Endodermal cell (in vitro differentiated cells): ENCODE measurements at regions not wholly inside any gene's neighbourhood (a gene's known extent, or its start where the extent isn't known, plus 50 kb on each side); places are given as distances from the start of the nearest gene placed in this dataset.

Experiments used
- DNase-seq: peaks from one replicate; pipeline ENCODE4 v3.0.0-alpha.2; 2017
- H3K27ac ChIP-seq: 2 replicates; pipeline ENCODE4 v1.5.1; 2013; ENCODE audit warnings: mild to moderate bottlenecking, low read depth, low read length, moderate library complexity
- H3K27me3 ChIP-seq: 2 replicates; pipeline ENCODE4 v1.6.1; 2013; ENCODE audit warnings: mild to moderate bottlenecking, low read length, moderate library complexity; ENCODE audit not compliant: insufficient read depth, control insufficient read depth, poor library complexity, severe bottlenecking
- H3K36me3 ChIP-seq: 2 replicates; pipeline ENCODE4 v1.7.0; 2013; ENCODE audit warnings: mild to moderate bottlenecking, low read length, moderate library complexity; ENCODE audit not compliant: control insufficient read depth, insufficient read depth
- H3K4me1 ChIP-seq: one replicate; pipeline ENCODE4 v1.7.0; 2013; ENCODE audit warnings: low read length; ENCODE audit not compliant: control insufficient read depth, insufficient read depth
- H3K4me3 ChIP-seq: 2 replicates; pipeline ENCODE4 v1.5.1; 2013; ENCODE audit warnings: mild to moderate bottlenecking, low read length, moderate library complexity
- H3K9ac ChIP-seq: 2 replicates; pipeline ENCODE4 v1.6.1; 2013; ENCODE audit warnings: mild to moderate bottlenecking, low read length, moderate library complexity; ENCODE audit not compliant: poor library complexity, severe bottlenecking; ENCODE audit errors: extremely low read depth
- H3K9me3 ChIP-seq: 2 replicates; pipeline ENCODE4 v1.6.1; 2013; ENCODE audit warnings: mild to moderate bottlenecking, low read length, moderate library complexity; ENCODE audit not compliant: control insufficient read depth
- H3K27ac Mint-ChIP-seq: 2 replicates; pipeline ENCODE4 v1.8.0; 2020; ENCODE audit warnings: mixed read lengths
- H3K27me3 Mint-ChIP-seq: 2 replicates; pipeline ENCODE4 v1.8.0; 2021; ENCODE audit warnings: mild to moderate bottlenecking, mixed read lengths; ENCODE audit not compliant: insufficient read depth
- H3K36me3 Mint-ChIP-seq: 2 replicates; pipeline ENCODE4 v1.8.0; 2020; ENCODE audit warnings: low read depth, mixed read lengths
- H3K4me1 Mint-ChIP-seq: 2 replicates; pipeline ENCODE4 v1.8.0; 2020; ENCODE audit warnings: mixed read lengths
- H3K4me3 Mint-ChIP-seq: 2 replicates; pipeline ENCODE4 v1.8.0; 2020; ENCODE audit warnings: mild to moderate bottlenecking, moderate library complexity, mixed read lengths
- H3K9me3 Mint-ChIP-seq: 2 replicates; pipeline ENCODE4 v1.8.0; 2020; ENCODE audit warnings: mild to moderate bottlenecking, mixed read lengths
- CTCF ChIP-seq: fragments of 200-600 bp; sonication (generic); conservative IDR thresholded peaks from 2 replicates; pipeline ENCODE4 v1.5.0; 2021; ENCODE audit warnings: antibody characterized with exemption, mild to moderate bottlenecking
- WGBS, 2 experiments: methylation state at CpG; one replicate each; pipeline versions ENCODE4 v1.1.5 to v1.1.7; 2013; ENCODE audit warnings: missing lambda C conversion rate in 2 of 2, mixed read lengths in 1 of 2; ENCODE audit not compliant: insufficient coverage in 1 of 2, insufficient read length in 1 of 2; 5-methylcytosine and 5-hydroxymethylcytosine counted together

- H3K36me3 ChIP-seq, result no peaks in the 10 kb centered on the region
- H3K27me3 ChIP-seq, result no peaks in the 10 kb centered on the region
- H3K4me3 ChIP-seq, result no peak overlapping the region
- no peaks in the 10 kb centered on the region for H3K4me1 ChIP-seq
- H3K27me3 Mint-ChIP-seq, result peaks cover 5% of the 10 kb centered on the region
- H3K27ac ChIP-seq, result no peak overlapping the region
- no peaks in the 10 kb centered on the region for H3K9me3 ChIP-seq
- no peak overlapping the region for H3K4me3 Mint-ChIP-seq
- H3K9ac ChIP-seq, result no peak overlapping the region
- WGBS, 2 experiments, result 93 to 95% methylated on average over 3 of the region's 3 CpGs
- DNase-seq, result no peak
- no peak overlapping the region for H3K27ac Mint-ChIP-seq
- no peaks in the 10 kb centered on the region for H3K36me3 Mint-ChIP-seq
- peaks cover 5% of the 10 kb centered on the region for H3K4me1 Mint-ChIP-seq
- no peaks in the 10 kb centered on the region for H3K9me3 Mint-ChIP-seq
- TF ChIP-seq CTCF, result no peak
Observed at GRCh38 chr7:17029150-17029549, 147.4 kb upstream of the AGR3 start.

- H3K27me3 ChIP-seq, result no peaks in the 10 kb centered on the region
- no peaks in the 10 kb centered on the region for H3K9me3 Mint-ChIP-seq
- no peak overlapping the region for H3K4me3 Mint-ChIP-seq
- H3K9me3 ChIP-seq, result no peaks in the 10 kb centered on the region
- no peak for DNase-seq
- 80 to 87% methylated on average over 1 to 2 of the region's 2 CpGs for WGBS, 2 experiments
- H3K4me1 ChIP-seq, result no peaks in the 10 kb centered on the region
- no peak overlapping the region for H3K27ac ChIP-seq
- no peak overlapping the region for H3K4me3 ChIP-seq
- no peak overlapping the region for H3K27ac Mint-ChIP-seq
- no peak for TF ChIP-seq CTCF
- peaks cover 5% of the 10 kb centered on the region for H3K4me1 Mint-ChIP-seq
- H3K9ac ChIP-seq, result no peak overlapping the region
- no peaks in the 10 kb centered on the region for H3K36me3 ChIP-seq
- peaks cover 5% of the 10 kb centered on the region for H3K27me3 Mint-ChIP-seq
- H3K36me3 Mint-ChIP-seq, result no peaks in the 10 kb centered on the region
Observed at GRCh38 chr7:17030559-17030958, 148.8 kb upstream of the AGR3 start.

GRCh38 chr7:17031906-17032551 is 150.2 kb upstream of the AGR3 start:
- H3K9me3 Mint-ChIP-seq, result no peaks in the 10 kb centered on the region
- H3K4me1 Mint-ChIP-seq, result no peaks in the 10 kb centered on the region
- no peak overlapping the region for H3K27ac ChIP-seq
- H3K4me3 Mint-ChIP-seq, result no peak overlapping the region
- H3K4me1 ChIP-seq, result no peaks in the 10 kb centered on the region
- no peaks in the 10 kb centered on the region for H3K36me3 ChIP-seq
- no peak for DNase-seq
- 87% methylated on average over 1 of the region's 1 CpG; no CpG with 5 or more reads in 1 of the 2 experiments for WGBS, 2 experiments
- peaks cover 5% of the 10 kb centered on the region for H3K27me3 Mint-ChIP-seq
- no peak overlapping the region for H3K9ac ChIP-seq
- H3K36me3 Mint-ChIP-seq, result no peaks in the 10 kb centered on the region
- no peak overlapping the region for H3K27ac Mint-ChIP-seq
- H3K9me3 ChIP-seq, result no peaks in the 10 kb centered on the region
- H3K4me3 ChIP-seq, result no peak overlapping the region
- no peak for TF ChIP-seq CTCF
- H3K27me3 ChIP-seq, result no peaks in the 10 kb centered on the region
